ENCODE measurements at regions not wholly inside any gene's neighbourhood (a gene's known extent, or its start where the extent isn't known, plus 50 kb on each side); places are given as distances from the start of the nearest gene placed in this dataset.

GRCh38 chr11:106288057-106288456, 210.6 kb downstream of the AASDHPPT start:
- TF ChIP-seq, protein P1, sequence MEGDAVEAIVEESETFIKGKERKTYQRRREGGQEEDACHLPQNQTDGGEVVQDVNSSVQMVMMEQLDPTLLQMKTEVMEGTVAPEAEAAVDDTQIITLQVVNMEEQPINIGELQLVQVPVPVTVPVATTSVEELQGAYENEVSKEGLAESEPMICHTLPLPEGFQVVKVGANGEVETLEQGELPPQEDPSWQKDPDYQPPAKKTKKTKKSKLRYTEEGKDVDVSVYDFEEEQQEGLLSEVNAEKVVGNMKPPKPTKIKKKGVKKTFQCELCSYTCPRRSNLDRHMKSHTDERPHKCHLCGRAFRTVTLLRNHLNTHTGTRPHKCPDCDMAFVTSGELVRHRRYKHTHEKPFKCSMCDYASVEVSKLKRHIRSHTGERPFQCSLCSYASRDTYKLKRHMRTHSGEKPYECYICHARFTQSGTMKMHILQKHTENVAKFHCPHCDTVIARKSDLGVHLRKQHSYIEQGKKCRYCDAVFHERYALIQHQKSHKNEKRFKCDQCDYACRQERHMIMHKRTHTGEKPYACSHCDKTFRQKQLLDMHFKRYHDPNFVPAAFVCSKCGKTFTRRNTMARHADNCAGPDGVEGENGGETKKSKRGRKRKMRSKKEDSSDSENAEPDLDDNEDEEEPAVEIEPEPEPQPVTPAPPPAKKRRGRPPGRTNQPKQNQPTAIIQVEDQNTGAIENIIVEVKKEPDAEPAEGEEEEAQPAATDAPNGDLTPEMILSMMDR (IDR thresholded peaks at IDR 0.05) = no peak
- TF ChIP-seq POLR2A (IDR thresholded peaks at IDR 0.05) = no peak
- no peak for TF ChIP-seq POLR2AphosphoS5 (IDR thresholded peaks at IDR 0.05)

Data from prostate gland (tissue), 2 donors.